HG03103 (cell line): ENCODE measurements at regions not wholly inside any gene's neighbourhood (a gene's known extent, or its start where the extent isn't known, plus 50 kb on each side); places are given as distances from the start of the nearest gene placed in this dataset.
"Not testable (repeated sequence)": the region's sequence is repeated elsewhere in the genome, so short reads cannot be mapped to it uniquely, and the experiment has no call there.

Experiments
- ATAC-seq: cut with Tn5 transposase; IDR thresholded peaks from one replicate; pipeline ENCODE4 v1.9.1; 2021; ENCODE audit warnings: low read depth; ENCODE audit not compliant: unreplicated experiment

DNA sequence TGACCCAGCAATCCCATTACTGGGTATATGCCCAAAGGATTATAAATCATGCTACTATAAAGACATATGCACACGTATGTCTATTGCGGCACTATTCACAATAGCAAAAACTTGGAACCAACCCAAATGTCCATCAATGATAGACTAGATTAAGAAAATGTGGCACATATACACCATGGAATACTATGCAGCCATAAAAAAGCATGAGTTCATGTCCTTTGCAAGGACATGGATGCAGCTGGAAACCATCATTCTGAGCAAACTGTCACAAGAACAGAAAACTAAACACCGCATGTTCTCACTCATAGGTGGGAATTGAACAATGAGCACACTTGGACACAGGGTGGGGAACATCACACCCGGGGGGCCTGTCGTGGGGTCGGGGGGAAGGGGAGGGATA is 80.1 kb upstream of the TMEM170B start:
- ATAC-seq = not testable (repeated sequence)

DNA sequence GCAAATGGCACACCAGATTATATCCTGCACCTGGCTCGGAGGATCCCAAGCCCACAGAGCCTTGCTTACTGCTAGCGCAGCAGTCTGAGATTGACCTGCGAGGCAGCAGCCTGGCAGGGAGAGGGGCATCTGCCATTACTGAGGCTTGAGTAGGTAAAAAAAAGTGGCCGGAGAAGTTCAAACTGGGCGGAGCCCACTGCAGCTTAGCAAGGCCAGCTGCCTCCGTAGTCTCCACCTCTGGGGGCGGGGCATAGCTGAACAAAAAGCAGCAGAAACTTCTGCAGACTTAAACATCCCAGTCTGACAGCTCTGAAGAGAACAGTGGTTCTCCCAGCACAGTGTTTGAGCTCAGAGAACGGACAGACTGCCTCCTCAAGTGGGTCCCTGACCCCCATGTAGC is 85.4 kb upstream of the TMEM170B start:
- ATAC-seq = not testable (repeated sequence)

DNA sequence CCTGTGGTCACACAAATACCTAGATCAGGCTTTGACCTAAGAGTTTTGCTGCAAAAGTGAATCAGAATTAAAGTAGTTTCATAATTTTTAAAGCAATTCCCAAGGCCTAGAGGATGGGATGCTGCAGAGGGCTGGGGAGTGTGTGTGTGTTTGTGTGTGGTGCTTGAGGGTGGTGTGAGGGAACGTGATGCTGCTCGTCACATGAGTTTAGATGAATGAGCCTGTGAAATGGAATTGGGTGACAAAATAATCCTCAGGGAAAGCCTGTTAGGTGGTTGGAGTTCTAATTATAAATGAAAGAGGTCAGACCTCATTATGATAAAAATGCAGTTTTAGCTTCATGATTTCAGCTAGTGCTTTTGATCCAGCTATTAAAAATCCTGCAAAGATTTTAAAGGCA is 87.5 kb upstream of the TMEM170B start:
- no peak for ATAC-seq

DNA sequence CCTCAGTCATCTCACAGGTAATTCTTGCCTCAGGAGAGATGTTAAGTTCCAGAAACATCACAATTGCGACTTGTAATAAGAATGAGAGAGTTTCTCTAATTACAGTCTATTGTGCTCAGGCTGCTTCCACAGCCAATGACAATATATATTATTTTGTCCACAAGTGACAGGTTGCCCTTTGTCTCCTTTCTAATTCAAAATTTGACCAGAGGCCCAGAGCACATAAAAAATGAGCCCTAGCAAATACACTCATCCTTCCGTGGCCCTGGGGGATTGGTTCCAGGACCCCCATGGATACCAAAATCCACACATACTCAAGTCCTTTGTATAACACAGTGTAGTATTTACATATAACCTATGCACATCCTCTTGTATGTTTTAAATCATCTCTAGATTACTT is 88.1 kb upstream of the TMEM170B start:
- ATAC-seq = no peak

DNA sequence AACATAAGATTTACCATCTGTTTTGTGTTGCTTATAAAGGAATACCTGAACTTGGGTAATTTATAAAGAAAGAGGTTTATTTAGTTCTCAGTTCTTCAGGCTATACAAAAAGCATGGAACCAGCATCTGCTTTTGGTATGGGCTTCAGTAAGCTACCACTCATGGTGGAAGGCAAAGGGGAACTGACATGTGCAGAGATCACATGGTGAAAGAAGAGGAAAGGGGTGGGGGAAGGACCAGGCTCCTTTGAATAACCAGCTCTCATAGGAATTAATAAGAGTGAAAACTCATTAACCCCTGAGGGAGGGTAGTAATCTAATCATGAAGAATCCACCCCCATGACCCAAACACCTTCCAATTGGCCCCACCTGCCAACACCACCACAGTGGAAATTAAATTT is 89.5 kb upstream of the TMEM170B start:
- no peak for ATAC-seq

DNA sequence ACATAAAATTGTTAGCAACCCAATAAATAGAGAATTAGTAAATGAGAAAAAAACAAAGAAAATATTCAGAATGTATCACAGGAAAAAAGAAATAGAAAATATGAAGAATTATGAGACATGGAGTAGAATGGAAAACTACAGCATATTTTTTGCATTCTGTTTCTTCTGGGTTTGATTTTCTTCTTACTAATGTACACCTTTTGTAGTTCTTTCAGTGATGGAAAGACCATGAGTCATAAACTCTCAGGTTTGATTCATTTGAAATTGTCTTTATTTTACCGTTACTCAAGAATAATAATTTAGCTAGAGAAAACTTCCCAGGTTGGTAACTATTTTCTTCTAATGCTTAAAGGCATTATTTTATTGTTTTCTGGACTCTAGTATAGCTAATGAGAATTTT is 90.3 kb upstream of the TMEM170B start:
- no peak for ATAC-seq

DNA sequence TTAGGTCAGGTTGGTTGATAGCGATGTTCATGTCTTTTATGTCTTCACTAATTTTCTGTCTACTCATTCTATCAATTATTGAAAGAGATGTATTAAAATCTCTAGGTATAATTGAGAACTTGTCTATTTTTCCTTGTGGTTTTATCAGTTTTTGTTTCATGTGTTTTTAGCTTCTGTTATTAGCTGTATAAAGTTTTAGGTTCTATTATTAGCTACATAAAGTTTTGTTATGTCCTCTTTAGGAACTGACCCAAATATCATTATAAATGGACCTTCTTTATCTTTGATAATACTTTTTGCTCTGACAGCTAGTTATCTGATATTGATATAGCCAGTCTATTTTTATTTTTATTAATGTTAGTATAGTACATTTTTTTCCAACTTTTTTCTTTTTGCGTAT is 92.4 kb upstream of the TMEM170B start:
- no peak for ATAC-seq

DNA sequence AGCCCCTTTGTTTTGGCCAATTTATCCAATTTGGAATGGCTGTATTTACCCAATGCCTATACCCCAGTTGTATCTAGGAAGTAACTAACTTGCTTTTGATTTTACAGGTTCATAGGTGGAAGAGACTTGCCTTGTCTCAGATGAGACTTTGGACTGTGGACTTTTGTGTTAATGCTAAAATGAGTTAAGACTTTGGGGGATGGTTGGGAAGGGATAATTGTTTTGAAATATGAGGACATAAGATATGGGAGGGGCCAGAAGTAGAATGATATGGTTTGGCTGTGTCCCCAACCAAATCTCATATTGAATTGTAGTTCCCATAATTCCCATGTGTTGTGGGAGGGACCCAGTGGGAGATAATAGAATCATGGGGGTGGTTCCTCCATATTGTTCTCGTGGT is 94.4 kb upstream of the TMEM170B start:
- not testable (repeated sequence) for ATAC-seq

DNA sequence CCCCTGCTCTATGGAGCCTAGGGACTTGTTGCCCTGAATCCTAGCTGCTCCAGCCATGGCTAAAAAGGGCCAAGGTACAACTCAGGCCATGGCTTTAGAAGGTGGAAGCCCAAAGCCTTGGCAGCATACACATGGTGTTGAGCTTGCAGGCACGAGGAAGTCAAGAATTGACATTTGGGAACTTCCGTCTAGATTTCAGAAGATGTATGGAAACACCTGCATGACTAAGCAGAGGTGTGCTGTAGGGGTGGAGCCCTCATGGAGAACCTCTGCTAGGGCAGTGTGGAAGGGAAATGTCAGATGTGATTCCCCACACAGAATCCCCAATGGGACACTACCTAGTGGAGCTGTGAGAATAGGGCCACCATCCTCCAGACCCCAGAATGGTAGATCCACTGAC is 95.1 kb upstream of the TMEM170B start:
- ATAC-seq = no peak

DNA sequence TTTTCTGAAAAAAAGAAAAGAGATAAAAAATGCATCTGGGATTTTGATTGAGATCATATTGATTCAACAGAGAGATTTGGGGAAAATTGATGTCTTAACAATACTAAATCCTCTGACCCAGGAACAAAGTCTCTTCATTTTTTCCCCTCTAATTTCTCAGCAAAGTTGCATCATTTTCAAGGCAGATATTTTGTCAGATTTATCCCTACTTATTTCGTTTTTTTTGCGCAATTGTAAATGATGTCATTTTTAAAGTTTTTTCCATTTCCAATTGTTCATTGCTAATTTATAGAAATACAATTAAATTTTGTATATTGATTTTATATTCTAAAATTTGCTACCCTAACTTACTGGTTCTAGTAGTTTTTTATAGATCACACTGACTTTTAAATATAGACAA is 97.7 kb upstream of the TMEM170B start:
- no peak for ATAC-seq

DNA sequence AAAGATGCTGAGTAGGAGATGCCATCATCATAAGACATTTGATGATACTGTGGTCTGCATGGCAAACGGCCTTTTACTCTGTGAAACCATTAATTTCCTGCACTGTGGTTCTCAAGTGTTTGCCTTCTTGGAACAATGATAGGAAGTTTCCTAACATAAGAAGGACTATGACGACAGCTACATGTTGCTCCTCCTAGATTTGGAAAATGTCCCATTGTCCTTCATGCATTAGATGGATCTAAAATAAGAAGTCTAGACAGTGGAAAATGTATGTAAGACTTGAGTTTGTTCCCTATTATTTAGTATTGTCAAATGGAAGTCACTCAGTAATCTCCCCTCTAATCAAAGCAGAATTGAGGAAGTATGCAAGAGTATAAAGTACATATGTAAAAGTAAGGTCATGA is 98.5 kb upstream of the TMEM170B start:
- no peak for ATAC-seq

DNA sequence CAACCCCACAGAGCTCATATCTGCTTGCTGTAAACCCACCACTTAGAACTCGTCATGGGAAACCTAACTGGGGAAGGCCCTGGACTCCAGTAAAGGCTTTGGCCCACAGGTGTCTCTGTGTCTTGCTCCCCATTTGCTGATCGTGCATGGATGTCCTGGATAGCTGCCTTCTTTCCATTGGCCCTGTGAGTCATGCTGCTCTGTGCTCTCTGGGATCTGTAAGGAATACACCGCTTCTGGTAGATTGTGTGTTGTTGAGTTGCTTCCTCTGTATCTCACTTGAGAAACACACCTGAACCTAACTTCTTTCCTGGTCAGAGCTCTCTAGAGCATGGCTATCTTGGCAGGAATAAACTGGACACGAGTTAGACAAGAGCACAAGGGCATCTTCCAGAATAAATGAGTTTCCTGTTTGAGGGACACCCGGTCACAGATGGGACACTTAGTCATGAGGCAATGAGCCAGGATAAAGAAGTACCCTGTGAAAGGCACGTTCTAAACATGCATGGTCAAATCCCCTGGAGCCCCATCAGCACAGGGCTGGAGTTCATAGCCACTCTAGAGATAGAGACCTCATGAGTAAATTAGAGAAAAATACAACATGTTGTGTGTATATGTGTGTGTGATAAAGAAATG is 99.6 kb upstream of the TMEM170B start:
- no peak for ATAC-seq

DNA sequence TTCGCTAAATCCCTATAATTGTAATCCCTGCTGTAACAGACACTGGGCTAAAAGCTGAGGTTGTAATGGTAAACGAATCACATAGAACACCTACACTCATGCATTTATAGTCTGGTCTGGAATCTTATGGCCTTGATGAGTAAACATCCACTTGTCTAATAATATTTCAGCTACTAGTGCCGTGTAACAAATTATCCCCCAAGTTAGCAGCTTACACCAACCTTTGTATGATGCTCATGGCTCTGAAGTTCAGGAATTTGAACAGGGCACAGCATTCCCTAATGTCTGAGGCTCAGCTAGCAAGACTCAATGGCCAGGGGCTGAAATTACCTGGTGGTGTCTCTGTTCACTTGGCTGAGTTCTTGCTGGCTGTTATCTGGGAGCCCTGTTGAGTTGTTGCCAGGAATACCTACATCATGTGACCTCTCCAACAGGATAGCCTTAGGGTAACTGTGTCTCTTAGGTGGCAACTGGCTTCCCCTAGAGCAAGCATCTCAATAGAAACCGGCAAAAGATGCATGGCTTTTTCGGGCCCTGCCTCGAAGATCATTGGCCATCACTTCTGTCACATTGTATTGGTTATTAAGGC is 100.9 kb upstream of the TMEM170B start:
- ATAC-seq = no peak

DNA sequence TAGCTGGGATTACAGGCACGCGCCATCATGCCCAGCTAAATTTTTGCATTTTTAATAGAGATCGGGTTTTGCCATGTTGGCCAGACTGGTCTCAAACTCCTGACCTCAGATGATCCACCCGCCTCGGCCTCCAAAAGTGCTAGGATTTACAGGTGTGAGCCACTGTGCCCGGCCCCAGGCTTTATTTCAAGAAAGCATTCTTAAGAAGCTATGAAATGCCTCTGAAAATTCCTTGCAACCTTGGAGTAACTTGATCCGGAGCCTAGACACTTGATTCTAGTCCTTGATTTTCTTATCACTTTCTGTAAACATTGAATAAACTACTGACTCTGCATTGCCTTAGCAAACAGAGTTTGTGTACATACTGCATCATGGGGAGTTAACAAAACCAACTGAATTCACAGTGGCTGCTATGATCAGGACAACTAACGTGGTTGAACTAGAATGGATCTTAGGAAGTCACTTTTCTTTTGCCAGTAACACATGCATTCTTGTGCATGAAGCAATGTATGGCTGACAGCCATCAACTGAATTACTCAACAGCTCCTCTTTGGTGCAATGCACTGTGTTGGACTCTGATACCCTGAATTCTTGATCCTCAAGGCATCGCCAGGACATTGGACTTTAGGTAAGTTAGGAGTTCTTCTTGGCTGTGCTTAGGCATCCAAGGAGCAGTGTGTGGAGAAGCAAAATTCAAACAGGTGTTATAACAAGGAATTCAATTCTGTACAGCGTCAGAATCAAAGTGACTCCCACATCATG is 102.8 kb upstream of the TMEM170B start:
- no peak for ATAC-seq

DNA sequence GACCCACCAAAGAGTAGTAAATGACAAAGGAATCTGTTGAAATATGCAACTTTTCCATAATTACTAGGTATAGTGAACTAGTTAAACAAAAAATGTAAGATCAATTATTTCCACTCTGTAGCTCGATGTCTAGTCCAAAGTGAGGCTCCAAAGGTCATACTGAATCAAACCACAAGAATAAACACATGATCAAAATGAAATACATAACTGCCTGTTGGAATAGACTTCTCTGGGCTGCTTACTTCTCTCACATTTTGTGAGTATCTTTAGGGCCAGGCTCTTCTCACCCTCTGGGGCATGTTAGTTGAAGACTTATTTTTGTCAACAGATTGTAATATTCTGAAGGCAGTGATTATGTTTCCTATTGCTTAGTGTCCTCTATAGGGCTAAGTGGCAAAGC is 103.7 kb upstream of the TMEM170B start:
- no peak for ATAC-seq

DNA sequence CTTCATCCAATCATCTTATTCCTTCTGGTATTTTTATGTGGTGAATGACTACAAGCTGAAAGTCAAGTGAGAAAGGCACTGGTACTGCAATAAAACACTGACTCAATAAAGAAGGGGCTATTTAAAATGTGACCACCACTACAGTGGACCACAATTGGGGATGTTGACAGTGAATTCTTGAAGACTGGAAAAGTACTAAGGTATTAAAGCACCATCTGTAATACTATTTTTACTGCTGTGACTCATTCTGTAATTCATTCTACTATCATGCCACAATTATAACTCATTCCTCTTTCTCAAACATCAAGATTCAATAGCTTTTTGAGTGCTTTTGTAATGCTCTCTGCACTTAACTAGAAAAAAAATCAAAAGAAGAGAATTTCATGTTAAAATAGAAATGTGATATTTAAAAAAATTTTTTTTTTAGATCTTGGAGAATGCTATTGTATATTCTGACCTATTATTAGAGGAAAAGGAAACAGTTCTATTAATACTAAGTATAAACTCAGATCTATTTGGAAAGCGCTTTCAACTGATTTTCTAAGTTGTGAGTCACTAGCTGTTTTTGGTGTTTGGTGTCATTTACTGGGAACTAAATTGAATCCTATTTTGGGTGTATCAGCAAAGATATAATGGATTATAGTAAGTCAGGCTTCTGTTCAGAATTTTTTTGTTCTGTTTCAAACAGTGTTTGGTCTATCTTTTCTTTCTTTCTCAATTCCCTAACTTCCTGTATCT is 104.7 kb upstream of the TMEM170B start:
- ATAC-seq = no peak

DNA sequence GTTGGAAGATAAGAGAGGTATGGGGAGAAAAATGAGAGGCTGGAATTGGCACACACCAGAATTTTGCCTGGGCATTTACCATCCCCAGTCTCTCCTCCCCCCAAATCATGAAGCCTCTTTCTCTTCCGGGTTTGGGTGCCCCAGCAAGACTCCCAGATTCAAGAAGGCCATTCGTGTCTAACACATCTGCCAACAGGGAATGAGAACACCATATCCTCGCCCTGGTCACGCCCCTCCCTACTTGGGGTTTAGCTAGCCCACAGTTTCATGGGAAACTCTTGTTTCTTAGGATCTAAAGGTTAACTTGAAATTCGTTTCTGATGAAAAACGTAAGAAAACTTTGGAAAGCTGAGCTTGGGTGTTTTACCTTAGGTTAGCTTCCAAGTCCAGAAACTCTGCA is 105.5 kb upstream of the TMEM170B start:
- no peak for ATAC-seq

DNA sequence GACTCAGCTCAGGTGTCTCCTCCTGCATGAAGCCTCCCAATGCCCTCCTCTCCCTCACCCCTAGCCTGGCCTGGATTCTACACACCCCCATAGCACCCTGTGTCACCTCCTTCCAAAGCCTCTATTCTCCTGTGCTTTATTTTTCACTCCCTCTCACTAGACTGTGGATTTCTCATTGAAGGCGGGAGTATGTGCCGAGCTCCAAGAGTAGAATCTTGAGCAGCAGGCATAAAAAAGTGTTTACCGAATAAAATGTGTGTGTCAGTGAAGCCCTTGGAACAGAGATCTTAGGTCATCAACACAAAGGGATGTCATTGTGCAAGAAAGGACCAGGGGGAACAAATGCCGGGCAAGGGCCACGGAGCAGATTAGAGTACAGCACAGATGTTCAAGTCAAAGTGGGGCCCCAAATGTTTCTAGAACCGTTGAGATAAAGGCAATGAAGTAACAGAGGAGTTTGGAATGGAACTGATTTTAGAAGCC is 106.1 kb upstream of the TMEM170B start:
- no peak for ATAC-seq

DNA sequence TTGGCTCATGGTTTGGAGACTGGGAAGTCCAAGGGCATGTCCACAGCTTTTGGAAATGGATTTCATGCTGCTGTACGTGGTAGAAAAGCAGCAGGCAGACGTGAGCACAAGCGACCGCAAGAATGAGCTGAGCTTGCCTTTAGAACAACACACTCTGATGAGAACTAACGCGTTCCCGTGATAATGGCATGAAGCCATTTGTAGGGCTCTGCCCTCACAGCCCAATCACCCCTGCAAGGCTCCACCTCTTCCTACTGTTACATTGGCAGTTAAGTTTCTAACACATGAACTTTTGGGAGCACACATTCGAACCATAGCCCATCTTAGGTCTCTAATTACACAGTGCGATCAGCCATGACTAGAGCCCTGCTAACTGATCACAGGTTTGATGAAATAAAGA is 107.5 kb upstream of the TMEM170B start:
- ATAC-seq = no peak

DNA sequence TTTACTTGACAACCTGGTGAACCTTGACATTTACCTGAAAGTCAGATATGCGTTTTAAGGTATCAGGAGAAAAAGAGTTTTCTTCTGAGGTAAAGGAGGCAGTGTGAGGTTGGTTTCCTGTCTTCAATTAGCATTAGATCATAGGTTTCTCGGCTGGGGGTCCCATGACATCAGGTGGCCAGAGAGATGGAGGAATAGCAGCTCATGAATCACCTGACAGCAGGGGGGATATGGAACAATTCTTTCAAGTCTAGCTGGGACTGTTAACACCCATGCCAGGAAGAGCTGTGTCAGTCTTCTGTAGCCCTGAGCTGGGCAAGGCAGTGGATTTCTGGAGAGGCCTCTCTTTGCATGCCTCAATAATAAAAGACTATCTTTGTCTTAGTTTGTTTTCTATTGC is 108.0 kb upstream of the TMEM170B start:
- peak; percentile 34 for ATAC-seq

DNA sequence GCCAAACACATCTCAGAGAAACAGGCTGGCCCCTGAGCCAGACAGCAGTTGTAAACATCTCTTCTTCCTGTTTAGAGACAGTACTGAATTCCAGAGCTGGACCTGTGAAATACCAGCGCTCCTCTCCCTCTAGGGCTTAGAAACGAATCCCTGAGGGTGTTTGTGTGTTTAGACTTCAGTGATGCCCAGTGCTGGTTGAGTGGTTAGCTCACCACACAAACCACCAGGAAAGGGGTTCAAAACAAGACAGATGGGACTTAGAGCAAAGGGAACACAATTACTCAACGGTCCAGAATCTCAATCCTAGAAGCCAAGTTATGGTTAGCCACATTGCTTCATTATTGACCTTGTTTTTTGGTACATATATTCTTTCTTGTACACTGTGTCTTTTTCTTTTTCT is 108.7 kb upstream of the TMEM170B start:
- peak; percentile 48 for ATAC-seq
